ENCODE measurements at regions not wholly inside any gene's neighbourhood (a gene's known extent, or its start where the extent isn't known, plus 50 kb on each side); places are given as distances from the start of the nearest gene placed in this dataset.

GRCh38 chr2:125267683-125268082, 1242.6 kb downstream of the CNTNAP5 start:
- TF ChIP-seq CTCF (IDR thresholded peaks at IDR 0.05) (no peak), POLR2A (IDR thresholded peaks at IDR 0.05) (no peak), POLR2AphosphoS5 (IDR thresholded peaks at IDR 0.05) (no peak), EP300 (IDR thresholded peaks at IDR 0.05) (no peak)
